NCI-H2107 treated with DMSO at 0.1 percent for 48 hours (cell line): ENCODE measurements at regions not wholly inside any gene's neighbourhood (a gene's known extent, or its start where the extent isn't known, plus 50 kb on each side); places are given as distances from the start of the nearest gene placed in this dataset.

Experiments
- DNase-seq: peaks from one replicate; lab custom pipeline; 2025; ENCODE audit not compliant: unreplicated experiment; lab: John Stamatoyannopoulos, UW

- DNase-seq = no peak
These were observed 129.1 kb downstream of the SNX19 start for GRCh38 chr11:130787092-130787616.

GRCh38 chr11:130787973-130788570 lies 128.2 kb downstream of the SNX19 start:
- no peak for DNase-seq

GRCh38 chr11:130789056-130789640 lies 127.1 kb downstream of the SNX19 start:
- DNase-seq = no peak

GRCh38 chr11:130790689-130791088 lies 125.6 kb downstream of the SNX19 start:
- no peak for DNase-seq

GRCh38 chr11:130792772-130793171 lies 123.5 kb downstream of the SNX19 start:
- DNase-seq = no peak

GRCh38 chr11:130796828-130797227 lies 119.5 kb downstream of the SNX19 start:
- DNase-seq = no peak

- no peak for DNase-seq
These were observed 118.0 kb downstream of the SNX19 start for GRCh38 chr11:130798280-130798679.

GRCh38 chr11:130798801-130799200 lies 117.5 kb downstream of the SNX19 start:
- no peak for DNase-seq

GRCh38 chr11:130801333-130802122 lies 114.8 kb downstream of the SNX19 start:
- no peak for DNase-seq

- no peak for DNase-seq
These were observed 113.7 kb downstream of the SNX19 start for GRCh38 chr11:130802567-130802966.

- no peak for DNase-seq
These were observed 111.8 kb downstream of the SNX19 start for GRCh38 chr11:130804306-130805076.

- DNase-seq = no peak
These were observed 109.5 kb downstream of the SNX19 start for GRCh38 chr11:130806746-130807145.

GRCh38 chr11:130808541-130808940 lies 107.7 kb downstream of the SNX19 start:
- DNase-seq = no peak

GRCh38 chr11:130813196-130813595 lies 103.1 kb downstream of the SNX19 start:
- DNase-seq = no peak

- DNase-seq = no peak
These were observed 102.6 kb downstream of the SNX19 start for GRCh38 chr11:130813638-130814037.

- no peak for DNase-seq
These were observed 101.7 kb downstream of the SNX19 start for GRCh38 chr11:130814440-130815096.

- no peak for DNase-seq
These were observed 101.0 kb downstream of the SNX19 start for GRCh38 chr11:130815097-130815802.

- no peak for DNase-seq
These were observed 100.3 kb downstream of the SNX19 start for GRCh38 chr11:130815956-130816355.

GRCh38 chr11:130816546-130817329 lies 99.5 kb downstream of the SNX19 start:
- no peak for DNase-seq
